22Rv1 (cell line): ENCODE measurements at regions not wholly inside any gene's neighbourhood (a gene's known extent, or its start where the extent isn't known, plus 50 kb on each side); places are given as distances from the start of the nearest gene placed in this dataset.

Experiments
- ZFX ChIP-seq: fragments of 450-650 bp; IDR thresholded peaks from 2 replicates; pipeline ENCODE4 v1.6.1; 2017; ENCODE audit warnings: antibody characterized with exemption, borderline replicate concordance
- TF ChIP-seq, protein P1 (sequence below): fragments of 450-650 bp; IDR thresholded peaks from 2 replicates; pipeline ENCODE4 v1.5.1; 2017; ENCODE audit warnings: mild to moderate bottlenecking

DNA sequence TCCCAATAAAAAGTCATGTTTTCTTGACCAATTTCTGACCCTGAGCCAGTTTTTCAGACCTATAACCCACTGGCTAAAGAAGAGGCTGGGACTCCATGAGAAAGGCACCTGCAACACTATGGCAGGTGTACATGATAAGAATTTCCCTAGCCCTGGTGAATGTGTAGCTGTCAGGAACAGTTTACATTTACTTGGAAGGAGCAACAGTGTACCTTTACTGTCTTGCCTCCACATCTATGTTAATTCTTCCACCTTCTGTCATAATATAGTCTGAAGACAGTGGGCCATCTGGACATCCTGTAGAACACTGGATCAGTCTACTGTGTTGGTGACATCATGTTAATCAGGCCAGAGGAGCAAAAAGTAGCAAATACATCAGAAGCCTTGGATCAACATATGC, 72.1 kb upstream of the CD82 start:
- TF ChIP-seq, protein P1, sequence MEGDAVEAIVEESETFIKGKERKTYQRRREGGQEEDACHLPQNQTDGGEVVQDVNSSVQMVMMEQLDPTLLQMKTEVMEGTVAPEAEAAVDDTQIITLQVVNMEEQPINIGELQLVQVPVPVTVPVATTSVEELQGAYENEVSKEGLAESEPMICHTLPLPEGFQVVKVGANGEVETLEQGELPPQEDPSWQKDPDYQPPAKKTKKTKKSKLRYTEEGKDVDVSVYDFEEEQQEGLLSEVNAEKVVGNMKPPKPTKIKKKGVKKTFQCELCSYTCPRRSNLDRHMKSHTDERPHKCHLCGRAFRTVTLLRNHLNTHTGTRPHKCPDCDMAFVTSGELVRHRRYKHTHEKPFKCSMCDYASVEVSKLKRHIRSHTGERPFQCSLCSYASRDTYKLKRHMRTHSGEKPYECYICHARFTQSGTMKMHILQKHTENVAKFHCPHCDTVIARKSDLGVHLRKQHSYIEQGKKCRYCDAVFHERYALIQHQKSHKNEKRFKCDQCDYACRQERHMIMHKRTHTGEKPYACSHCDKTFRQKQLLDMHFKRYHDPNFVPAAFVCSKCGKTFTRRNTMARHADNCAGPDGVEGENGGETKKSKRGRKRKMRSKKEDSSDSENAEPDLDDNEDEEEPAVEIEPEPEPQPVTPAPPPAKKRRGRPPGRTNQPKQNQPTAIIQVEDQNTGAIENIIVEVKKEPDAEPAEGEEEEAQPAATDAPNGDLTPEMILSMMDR = no peak
- TF ChIP-seq ZFX = no peak
